Activated T-cell treated with anti-CD3 and anti-CD28 coated beads for 4 hours (primary cell): ENCODE measurements at regions not wholly inside any gene's neighbourhood (a gene's known extent, or its start where the extent isn't known, plus 50 kb on each side); places are given as distances from the start of the nearest gene placed in this dataset.

Experiments used
- DNase-seq: peaks from one replicate; pipeline ENCODE4 v3.0.0-alpha.2; 2020

GRCh38 chr2:136362676-136363390 lies 244.9 kb upstream of the CXCR4 start:
- no peak for DNase-seq

GRCh38 chr2:136361521-136361920 lies 243.6 kb upstream of the CXCR4 start:
- DNase-seq, result no peak

GRCh38 chr2:136360790-136361189 lies 242.8 kb upstream of the CXCR4 start:
- no peak for DNase-seq

GRCh38 chr2:136359121-136359965 lies 241.4 kb upstream of the CXCR4 start:
- DNase-seq, result no peak

- DNase-seq, result no peak
These were observed 240.6 kb upstream of the CXCR4 start for GRCh38 chr2:136358576-136358975.

GRCh38 chr2:136357007-136357380 lies 239.0 kb upstream of the CXCR4 start:
- no peak for DNase-seq

- DNase-seq, result no peak
These were observed 238.4 kb upstream of the CXCR4 start for GRCh38 chr2:136356125-136357006.

GRCh38 chr2:136351684-136352083 lies 233.7 kb upstream of the CXCR4 start:
- DNase-seq, result no peak

- no peak for DNase-seq
These were observed 230.0 kb upstream of the CXCR4 start for GRCh38 chr2:136347981-136348380.

GRCh38 chr2:136344339-136344738 lies 226.4 kb upstream of the CXCR4 start:
- no peak for DNase-seq

GRCh38 chr2:136342138-136342537 lies 224.2 kb upstream of the CXCR4 start:
- DNase-seq, result no peak

- no peak for DNase-seq
These were observed 217.0 kb upstream of the CXCR4 start for GRCh38 chr2:136334967-136335366.

- DNase-seq, result no peak
These were observed 214.6 kb upstream of the CXCR4 start for GRCh38 chr2:136332436-136333095.

GRCh38 chr2:136331226-136331625 lies 213.3 kb upstream of the CXCR4 start:
- DNase-seq, result no peak

GRCh38 chr2:136328207-136328795 lies 210.4 kb upstream of the CXCR4 start:
- no peak for DNase-seq

- peak; percentile 54 for DNase-seq
These were observed 209.4 kb upstream of the CXCR4 start for GRCh38 chr2:136327162-136327852.

GRCh38 chr2:136325844-136326331 lies 207.9 kb upstream of the CXCR4 start:
- no peak for DNase-seq

GRCh38 chr2:136324966-136325365 lies 207.0 kb upstream of the CXCR4 start:
- no peak for DNase-seq

- no peak for DNase-seq
These were observed 206.0 kb upstream of the CXCR4 start for GRCh38 chr2:136323935-136324334.

GRCh38 chr2:136323195-136323594 lies 205.2 kb upstream of the CXCR4 start:
- DNase-seq, result no peak

GRCh38 chr2:136322428-136322827 lies 204.5 kb upstream of the CXCR4 start:
- DNase-seq, result no peak

- no peak for DNase-seq
These were observed 201.7 kb upstream of the CXCR4 start for GRCh38 chr2:136319651-136320050.
